Skeletal muscle cell (primary cell): ENCODE measurements at regions not wholly inside any gene's neighbourhood (a gene's known extent, or its start where the extent isn't known, plus 50 kb on each side); places are given as distances from the start of the nearest gene placed in this dataset.
"Not testable (repeated sequence)": the region's sequence is repeated elsewhere in the genome, so short reads cannot be mapped to it uniquely, and the experiment has no call there.

ENCODE experiments used
- DNase-seq: peaks from one replicate; pipeline ENCODE4 v3.0.0-alpha.2; 2010; ENCODE audit warnings: low read depth
- H3K4me3 ChIP-seq: 2 replicates; pipeline ENCODE4 v1.5.1; 2011; ENCODE audit warnings: low read depth, mild to moderate bottlenecking, control low read depth, low read length, moderate library complexity

GRCh38 chr9:26675035-26675434, 217.6 kb downstream of the CAAP1 start:
- H3K4me3 ChIP-seq = no peak overlapping the region
- DNase-seq = no peak

- DNase-seq = no peak
- no peak overlapping the region for H3K4me3 ChIP-seq
Measured at GRCh38 chr9:26673261-26673660, 219.3 kb downstream of the CAAP1 start.

DNA sequence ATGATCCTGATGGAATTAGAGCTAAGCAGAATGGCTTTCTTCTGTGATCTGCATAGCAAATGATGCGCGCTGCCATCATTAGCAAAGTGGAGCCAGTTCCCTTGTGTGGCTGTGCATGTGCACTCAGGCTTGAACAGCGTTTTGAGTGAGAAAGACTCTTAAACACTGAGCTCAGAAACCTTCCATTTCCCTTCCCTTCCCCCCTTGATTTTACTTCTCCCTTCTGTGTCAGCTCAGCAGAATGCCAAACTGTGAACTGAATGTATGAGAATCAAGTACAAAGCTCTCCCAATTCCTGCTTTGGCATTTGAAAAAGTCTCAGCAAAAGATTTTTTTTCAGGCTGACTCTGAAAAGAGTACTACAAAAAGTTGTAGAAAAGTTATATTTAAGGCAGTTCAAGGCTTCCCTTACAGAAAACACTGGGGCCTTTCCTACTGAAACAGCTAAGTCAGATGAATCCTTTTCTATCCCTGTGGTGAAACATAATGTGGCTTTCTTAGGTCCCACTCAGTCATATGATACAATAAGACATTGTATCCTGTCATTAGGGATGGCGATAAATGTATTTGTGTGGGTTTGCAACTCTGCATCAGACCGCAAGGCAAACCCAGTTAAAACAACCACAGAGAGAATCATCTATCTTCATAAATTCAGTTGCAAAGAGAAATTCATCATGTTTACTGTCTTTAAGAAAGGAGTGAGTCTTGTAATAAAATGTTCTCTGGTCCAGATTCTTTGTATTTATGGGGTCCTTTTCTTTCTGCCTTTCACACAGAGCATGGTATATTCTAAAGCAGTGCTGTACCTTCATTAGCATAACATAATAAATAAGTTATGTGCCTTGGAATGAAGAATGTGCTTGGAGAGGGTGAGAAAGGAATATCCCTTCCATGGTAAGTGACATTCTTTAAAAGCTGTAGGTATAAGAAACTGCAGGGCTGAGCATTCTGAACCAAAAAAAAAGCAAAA, 222.6 kb downstream of the CAAP1 start:
- no peak overlapping the region for H3K4me3 ChIP-seq
- no peak for DNase-seq

GRCh38 chr9:26667882-26668281, 224.7 kb downstream of the CAAP1 start:
- no peak for DNase-seq
- H3K4me3 ChIP-seq = no peak overlapping the region

GRCh38 chr9:26665666-26666065, 226.9 kb downstream of the CAAP1 start:
- DNase-seq = no peak
- no peak overlapping the region for H3K4me3 ChIP-seq

- H3K4me3 ChIP-seq, DNase-seq: not testable (repeated sequence)
Measured at GRCh38 chr9:26664087-26664773, 228.4 kb downstream of the CAAP1 start.

DNA sequence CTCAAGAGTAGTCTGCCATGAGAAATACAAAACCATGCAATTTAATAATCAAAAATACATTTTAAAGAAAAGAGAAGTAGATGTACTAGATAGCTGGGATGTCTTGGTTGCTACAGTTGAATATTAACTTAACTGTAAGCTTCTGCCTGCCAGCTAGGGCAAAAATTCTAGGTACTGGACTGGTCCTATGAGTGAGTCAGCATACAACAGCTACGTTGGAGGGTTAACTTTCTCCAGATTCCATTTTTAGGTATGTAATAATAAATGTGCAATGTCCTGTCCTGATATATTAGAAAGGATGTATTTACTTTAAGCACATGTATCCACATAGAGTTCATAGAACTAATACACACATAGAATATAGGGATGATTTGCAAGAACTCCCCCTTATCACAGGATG, 230.1 kb downstream of the CAAP1 start:
- no peak for DNase-seq
- no peak overlapping the region for H3K4me3 ChIP-seq

- H3K4me3 ChIP-seq = no peak overlapping the region
- no peak for DNase-seq
Measured at GRCh38 chr9:26658476-26658875, 234.1 kb downstream of the CAAP1 start.

- no peak for DNase-seq
- H3K4me3 ChIP-seq = no peak overlapping the region
Measured at GRCh38 chr9:26657958-26658357, 234.6 kb downstream of the CAAP1 start.

- DNase-seq = no peak
- H3K4me3 ChIP-seq = peak overlapping the region; percentile 18
Measured at GRCh38 chr9:26656003-26656870, 236.4 kb downstream of the CAAP1 start.

- DNase-seq = no peak
Measured at GRCh38 chr9:26655166-26655565, 237.4 kb downstream of the CAAP1 start.

GRCh38 chr9:26650325-26650724, 242.3 kb downstream of the CAAP1 start:
- H3K4me3 ChIP-seq = no peak overlapping the region
- no peak for DNase-seq

More at GRCh38 chr9:26655166-26655565, 237.4 kb downstream of the CAAP1 start:
- no peak overlapping the region for H3K4me3 ChIP-seq

DNA sequence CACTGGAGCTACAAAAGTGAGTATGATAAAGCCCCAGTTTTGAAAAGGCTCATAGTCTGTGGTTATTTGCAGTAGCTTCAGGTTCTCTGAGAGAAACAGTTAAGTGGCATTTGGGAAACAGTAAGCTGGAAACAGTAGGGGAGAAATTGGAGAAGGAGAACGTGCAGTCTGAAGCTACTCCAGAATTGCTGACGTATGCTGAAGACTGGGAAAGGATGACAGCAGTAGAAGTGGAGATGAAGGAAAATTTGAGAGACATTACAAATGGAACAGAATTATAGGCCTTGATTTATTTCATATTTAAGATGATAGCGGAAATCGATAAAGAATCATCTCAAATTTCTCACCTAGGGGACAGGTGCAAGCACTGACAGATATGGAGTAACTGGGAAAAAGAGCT, 248.8 kb downstream of the CAAP1 start:
- H3K4me3 ChIP-seq = no peak overlapping the region
- DNase-seq = no peak

GRCh38 chr9:26639761-26640160, 252.8 kb downstream of the CAAP1 start:
- no peak for DNase-seq
- no peak overlapping the region for H3K4me3 ChIP-seq

DNA sequence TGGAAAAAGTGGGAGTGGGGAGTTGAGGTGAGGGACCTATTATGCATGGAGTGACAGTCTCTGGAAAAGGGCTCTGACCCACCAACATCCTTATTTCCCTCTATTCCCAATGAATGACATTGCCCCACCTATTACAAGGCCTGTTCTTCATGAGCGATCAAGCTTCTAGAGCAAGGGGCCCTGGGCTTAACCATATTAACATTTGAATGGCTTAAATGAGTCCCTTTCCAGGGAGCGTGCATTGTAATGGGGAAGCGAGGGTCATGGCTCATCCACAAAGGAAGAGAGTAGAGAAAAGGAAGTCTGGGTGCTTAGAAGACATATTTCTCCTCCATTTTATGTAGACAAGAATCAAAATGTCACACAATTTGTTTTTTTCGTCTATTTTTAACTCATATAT, 255.5 kb downstream of the CAAP1 start:
- no peak for DNase-seq

DNA sequence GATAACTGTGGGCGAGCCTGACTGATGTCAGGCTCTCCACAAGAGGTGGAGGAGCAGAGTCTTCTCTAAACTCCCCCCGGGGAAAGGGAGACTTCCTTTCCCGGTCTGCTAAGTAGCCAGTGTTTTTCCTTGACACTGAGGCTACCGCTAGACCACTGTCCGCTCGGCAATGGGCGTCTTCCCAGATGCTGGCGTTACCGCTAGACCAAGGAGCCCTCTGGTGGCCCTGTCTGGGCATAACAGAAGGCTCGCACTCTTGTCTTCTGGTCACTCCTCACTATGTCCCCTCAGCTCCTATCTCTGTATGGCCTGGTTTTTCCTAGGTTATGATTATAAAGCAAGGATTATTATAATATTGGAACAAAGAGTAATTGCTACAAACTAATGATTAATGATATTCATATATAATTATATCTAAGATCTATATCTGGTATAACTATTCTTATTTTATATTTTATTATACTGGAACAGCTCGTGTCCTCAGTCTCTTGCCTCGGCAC, 278.7 kb downstream of the CAAP1 start:
- not testable (repeated sequence) for H3K4me3 ChIP-seq, DNase-seq

More for the DNA sequence above, 255.5 kb downstream of the CAAP1 start:
- no peak overlapping the region for H3K4me3 ChIP-seq

DNA sequence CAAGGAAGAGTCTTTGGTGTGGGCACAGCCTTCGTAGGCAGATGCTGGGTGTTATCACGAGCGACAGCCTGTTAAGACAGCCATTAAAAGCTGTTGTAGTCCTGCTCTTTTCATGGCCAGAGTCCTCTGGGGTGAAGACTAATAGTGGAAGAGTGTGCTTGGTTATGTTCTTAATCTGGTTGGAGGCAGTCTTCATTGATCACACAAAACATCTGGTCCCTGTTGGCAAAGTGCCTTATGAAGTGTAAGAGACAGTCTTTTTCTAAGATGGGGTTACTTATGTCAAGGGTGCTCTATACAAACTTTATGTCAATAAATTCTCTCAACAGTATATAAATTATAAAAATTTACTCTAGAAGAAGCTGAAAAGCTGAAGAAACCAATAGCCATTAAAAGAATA, 280.4 kb downstream of the CAAP1 start:
- no peak for DNase-seq

DNA sequence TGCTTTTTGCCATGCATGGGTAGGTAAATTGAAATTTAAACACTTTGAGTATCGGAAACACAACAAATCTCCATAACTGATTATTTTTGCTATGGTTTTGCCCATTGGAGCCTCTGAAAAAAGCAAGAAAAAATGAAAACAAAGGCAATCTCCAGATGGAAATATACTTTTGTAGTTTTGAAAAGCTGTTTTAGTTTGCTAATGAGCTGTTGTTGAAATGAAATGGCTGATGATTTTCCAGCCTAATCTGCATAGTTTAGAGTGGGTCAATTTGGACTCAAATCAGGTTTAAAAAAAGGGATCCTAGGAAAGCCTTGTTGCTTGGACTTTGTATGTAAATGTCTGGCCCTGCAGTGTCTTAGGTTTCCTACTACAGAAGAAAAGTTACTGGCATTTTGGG, 285.8 kb downstream of the CAAP1 start:
- DNase-seq = no peak
- H3K4me3 ChIP-seq = no peak overlapping the region

More for the DNA sequence above, 280.4 kb downstream of the CAAP1 start:
- no peak overlapping the region for H3K4me3 ChIP-seq

DNA sequence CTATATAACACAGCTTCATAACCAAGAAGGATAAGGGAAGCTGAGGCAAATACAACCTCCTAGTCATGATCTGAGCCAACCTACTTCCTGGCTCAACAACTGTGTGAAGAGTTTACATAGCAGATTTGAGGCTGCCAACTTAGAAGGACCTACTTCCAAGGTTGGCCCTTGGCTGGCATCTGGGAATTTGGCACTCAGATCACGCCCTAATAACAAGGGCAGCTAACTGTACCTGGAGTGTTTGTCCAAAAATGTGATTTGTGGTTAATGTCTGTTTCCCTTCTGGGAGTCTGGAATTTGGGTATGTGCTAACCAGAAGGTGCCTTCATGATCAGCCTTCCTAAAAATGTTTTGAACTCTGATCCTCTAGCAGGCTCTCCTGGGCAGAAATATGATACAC, 287.2 kb downstream of the CAAP1 start:
- no peak for DNase-seq
- no peak overlapping the region for H3K4me3 ChIP-seq
